ENCODE measurements at regions not wholly inside any gene's neighbourhood (a gene's known extent, or its start where the extent isn't known, plus 50 kb on each side); places are given as distances from the start of the nearest gene placed in this dataset.

DNA sequence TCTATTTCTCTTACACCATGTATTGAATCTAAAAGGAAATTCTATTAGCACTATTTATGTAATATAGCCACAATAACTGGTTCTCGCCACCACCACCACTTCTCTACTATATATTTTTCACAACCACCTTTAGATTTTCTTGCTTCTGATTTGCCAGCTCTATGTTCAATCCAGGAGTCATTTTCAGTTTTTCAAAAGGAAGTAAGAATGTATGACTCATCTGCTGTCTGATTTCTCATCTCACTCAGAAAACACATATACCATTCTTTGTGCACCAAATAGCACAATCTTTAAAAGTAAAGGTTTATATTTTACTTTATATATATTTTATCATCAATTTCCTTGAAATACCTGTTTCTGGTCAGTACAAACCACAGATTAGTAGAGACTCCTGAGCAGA, 1127.5 kb downstream of the TAF11L14 start:
- TF ChIP-seq, protein P1, sequence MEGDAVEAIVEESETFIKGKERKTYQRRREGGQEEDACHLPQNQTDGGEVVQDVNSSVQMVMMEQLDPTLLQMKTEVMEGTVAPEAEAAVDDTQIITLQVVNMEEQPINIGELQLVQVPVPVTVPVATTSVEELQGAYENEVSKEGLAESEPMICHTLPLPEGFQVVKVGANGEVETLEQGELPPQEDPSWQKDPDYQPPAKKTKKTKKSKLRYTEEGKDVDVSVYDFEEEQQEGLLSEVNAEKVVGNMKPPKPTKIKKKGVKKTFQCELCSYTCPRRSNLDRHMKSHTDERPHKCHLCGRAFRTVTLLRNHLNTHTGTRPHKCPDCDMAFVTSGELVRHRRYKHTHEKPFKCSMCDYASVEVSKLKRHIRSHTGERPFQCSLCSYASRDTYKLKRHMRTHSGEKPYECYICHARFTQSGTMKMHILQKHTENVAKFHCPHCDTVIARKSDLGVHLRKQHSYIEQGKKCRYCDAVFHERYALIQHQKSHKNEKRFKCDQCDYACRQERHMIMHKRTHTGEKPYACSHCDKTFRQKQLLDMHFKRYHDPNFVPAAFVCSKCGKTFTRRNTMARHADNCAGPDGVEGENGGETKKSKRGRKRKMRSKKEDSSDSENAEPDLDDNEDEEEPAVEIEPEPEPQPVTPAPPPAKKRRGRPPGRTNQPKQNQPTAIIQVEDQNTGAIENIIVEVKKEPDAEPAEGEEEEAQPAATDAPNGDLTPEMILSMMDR (IDR thresholded peaks at IDR 0.05; ENCODE audit: insufficient read depth, low read length) = no peak
- TF ChIP-seq POLR2AphosphoS5 (IDR thresholded peaks at IDR 0.05; ENCODE audit: low read depth) (no peak), SPI1 (IDR thresholded peaks at IDR 0.05; ENCODE audit: borderline replicate concordance, low read depth) (no peak)

Measured in HL-60 (cell line).